Neural cell (in vitro differentiated cells): ENCODE measurements at regions not wholly inside any gene's neighbourhood (a gene's known extent, or its start where the extent isn't known, plus 50 kb on each side); places are given as distances from the start of the nearest gene placed in this dataset.

Source experiments
- H2AFZ ChIP-seq: fragments of 200-600, 300-800 bp; sonication (generic), shearing (Covaris generic); 2 replicates; pipeline ENCODE4 v1.6.0; 2014; ENCODE audit warnings: low read depth, mild to moderate bottlenecking, antibody characterized with exemption, low read length, moderate library complexity
- H3F3A ChIP-seq: fragments of 200-600 bp; shearing (Covaris generic); 2 replicates; pipeline ENCODE4 v1.6.1; 2016; ENCODE audit warnings: mild to moderate bottlenecking, moderate library complexity, mixed read lengths, antibody characterized with exemption, low read length; ENCODE audit not compliant: insufficient read depth, poor library complexity, severe bottlenecking
- H3K27ac ChIP-seq: fragments of 200-600, 300-800 bp; sonication (generic), shearing (Covaris generic); 2 replicates; pipeline ENCODE4 v1.5.1; 2014; ENCODE audit warnings: mild to moderate bottlenecking, low read length, moderate library complexity
- H3K27me3 ChIP-seq: fragments of 300-800, 200-600 bp; sonication (generic), shearing (Covaris generic); 2 replicates; pipeline ENCODE4 v1.6.0; 2014; ENCODE audit warnings: mild to moderate bottlenecking, low read depth, low read length, moderate library complexity; ENCODE audit not compliant: insufficient read depth
- H3K36me3 ChIP-seq: fragments of 300-800, 200-600 bp; sonication (generic), shearing (Covaris generic); 2 replicates; pipeline ENCODE4 v1.5.1; 2014; ENCODE audit warnings: mild to moderate bottlenecking, antibody characterized with exemption, low read length, moderate library complexity; ENCODE audit not compliant: insufficient read depth
- H3K4me2 ChIP-seq: fragments of 300-800, 200-600 bp; sonication (generic), shearing (Covaris generic); 2 replicates; pipeline ENCODE4 v1.6.0; 2014; ENCODE audit warnings: mild to moderate bottlenecking, low read length
- H3K4me3 ChIP-seq: fragments of 300-800, 200-600 bp; sonication (generic), shearing (Covaris generic); 2 replicates; pipeline ENCODE4 v1.5.1; 2014; ENCODE audit warnings: mild to moderate bottlenecking, low read length, moderate library complexity
- H3K79me2 ChIP-seq: fragments of 200-600 bp; shearing (Covaris generic); replicated peaks from 2 replicates; pipeline ENCODE4 v1.6.0; 2014; ENCODE audit warnings: mild to moderate bottlenecking, low read length, moderate library complexity; ENCODE audit not compliant: insufficient read depth
- H3K9ac ChIP-seq: fragments of 300-800, 200-600 bp; sonication (generic), shearing (Covaris generic); 2 replicates; pipeline ENCODE4 v1.6.1; 2016; ENCODE audit warnings: mild to moderate bottlenecking, low read length, mixed read lengths
- H3K9me2 ChIP-seq: fragments of 200-600 bp; shearing (Covaris generic); 2 replicates; pipeline ENCODE4 v1.6.1; 2016; ENCODE audit warnings: mild to moderate bottlenecking, low read length, mixed read lengths; ENCODE audit not compliant: insufficient read depth
- H3K9me3 ChIP-seq: fragments of 200-600, 300-800 bp; sonication (generic), shearing (Covaris generic); 2 replicates; pipeline ENCODE4 v1.6.1; 2016; ENCODE audit warnings: mild to moderate bottlenecking, mixed run types, low read length, moderate library complexity, mixed read lengths
- H4K20me1 ChIP-seq: fragments of 200-600 bp; shearing (Covaris generic); 2 replicates; pipeline ENCODE4 v1.6.1; 2016; ENCODE audit warnings: mild to moderate bottlenecking, mixed run types; ENCODE audit not compliant: insufficient read depth
- EP300 ChIP-seq: fragments of 450-650 bp; conservative IDR thresholded peaks from 2 replicates; pipeline ENCODE4 v1.6.1; 2014; ENCODE audit warnings: antibody characterized with exemption, mild to moderate bottlenecking, moderate library complexity; ENCODE audit not compliant: poor library complexity, severe bottlenecking
- EZH2 ChIP-seq: fragments of 200-600, 300-800 bp; shearing (Covaris generic), sonication (generic); IDR thresholded peaks from 2 replicates; pipeline ENCODE4 v1.6.1; 2014; ENCODE audit warnings: antibody characterized with exemption, low read length, borderline replicate concordance, mild to moderate bottlenecking; ENCODE audit not compliant: insufficient read depth, poor library complexity, severe bottlenecking
- MXI1 ChIP-seq: fragments of 450-650 bp; conservative IDR thresholded peaks from 2 replicates; pipeline ENCODE4 v1.6.1; 2014; ENCODE audit warnings: antibody characterized with exemption, mild to moderate bottlenecking; ENCODE audit not compliant: poor library complexity, severe bottlenecking
- POLR2AphosphoS5 ChIP-seq: IDR thresholded peaks from 2 replicates; pipeline ENCODE4 v1.6.1; 2012
- RAD21 ChIP-seq: fragments of 450-650 bp; conservative IDR thresholded peaks from 2 replicates; pipeline ENCODE4 v1.6.1; 2014; ENCODE audit warnings: antibody characterized with exemption, mild to moderate bottlenecking, moderate library complexity
- REST ChIP-seq: IDR thresholded peaks from 2 replicates; pipeline ENCODE4 v1.6.1; 2012; ENCODE audit warnings: borderline replicate concordance
- SMC3 ChIP-seq: fragments of 450-650 bp; conservative IDR thresholded peaks from 2 replicates; pipeline ENCODE4 v1.6.1; 2014; ENCODE audit warnings: antibody characterized with exemption, mild to moderate bottlenecking, moderate library complexity; ENCODE audit not compliant: poor library complexity
- TAF1 ChIP-seq: IDR thresholded peaks from 2 replicates; pipeline ENCODE4 v1.6.1; 2012; ENCODE audit warnings: low read depth
- TF ChIP-seq, protein P1 (sequence below): fragments of 450-650 bp; IDR thresholded peaks from 2 replicates; pipeline ENCODE4 v1.5.1; 2014; ENCODE audit warnings: antibody characterized with exemption, mild to moderate bottlenecking, moderate library complexity; ENCODE audit not compliant: poor library complexity, severe bottlenecking

GRCh38 chr18:45559258-45559657, 56.0 kb upstream of the SLC14A2 start:
- Histone ChIP-seq H3K79me2 (no peaks in the 10 kb centered on the region), H3K9ac (no peak overlapping the region), H3K4me2 (no peak overlapping the region), H3K27me3 (no peaks in the 10 kb centered on the region), H4K20me1 (no peaks in the 10 kb centered on the region), H3K4me3 (no peak overlapping the region), H2AFZ (no peak overlapping the region), H3K9me2 (no peaks in the 10 kb centered on the region), H3K27ac (no peak overlapping the region), H3F3A (no peaks in the 10 kb centered on the region), H3K36me3 (no peaks in the 10 kb centered on the region), H3K9me3 (no peaks in the 10 kb centered on the region)
- TF ChIP-seq, protein P1, sequence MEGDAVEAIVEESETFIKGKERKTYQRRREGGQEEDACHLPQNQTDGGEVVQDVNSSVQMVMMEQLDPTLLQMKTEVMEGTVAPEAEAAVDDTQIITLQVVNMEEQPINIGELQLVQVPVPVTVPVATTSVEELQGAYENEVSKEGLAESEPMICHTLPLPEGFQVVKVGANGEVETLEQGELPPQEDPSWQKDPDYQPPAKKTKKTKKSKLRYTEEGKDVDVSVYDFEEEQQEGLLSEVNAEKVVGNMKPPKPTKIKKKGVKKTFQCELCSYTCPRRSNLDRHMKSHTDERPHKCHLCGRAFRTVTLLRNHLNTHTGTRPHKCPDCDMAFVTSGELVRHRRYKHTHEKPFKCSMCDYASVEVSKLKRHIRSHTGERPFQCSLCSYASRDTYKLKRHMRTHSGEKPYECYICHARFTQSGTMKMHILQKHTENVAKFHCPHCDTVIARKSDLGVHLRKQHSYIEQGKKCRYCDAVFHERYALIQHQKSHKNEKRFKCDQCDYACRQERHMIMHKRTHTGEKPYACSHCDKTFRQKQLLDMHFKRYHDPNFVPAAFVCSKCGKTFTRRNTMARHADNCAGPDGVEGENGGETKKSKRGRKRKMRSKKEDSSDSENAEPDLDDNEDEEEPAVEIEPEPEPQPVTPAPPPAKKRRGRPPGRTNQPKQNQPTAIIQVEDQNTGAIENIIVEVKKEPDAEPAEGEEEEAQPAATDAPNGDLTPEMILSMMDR = no peak
- TF ChIP-seq MXI1 = no peak
- TF ChIP-seq TAF1 = no peak
- no peak for TF ChIP-seq EP300
- TF ChIP-seq RAD21 = no peak
- TF ChIP-seq REST = no peak
- no peak for TF ChIP-seq EZH2
- no peak for TF ChIP-seq POLR2AphosphoS5
- no peak for TF ChIP-seq SMC3

GRCh38 chr18:45560870-45561269, 54.4 kb upstream of the SLC14A2 start:
- Histone ChIP-seq H3K9me2 (no peaks in the 10 kb centered on the region), H3F3A (no peaks in the 10 kb centered on the region), H3K27ac (no peak overlapping the region), H3K4me3 (no peak overlapping the region), H3K9me3 (no peaks in the 10 kb centered on the region), H3K36me3 (no peaks in the 10 kb centered on the region), H3K27me3 (no peaks in the 10 kb centered on the region), H2AFZ (no peak overlapping the region), H4K20me1 (no peaks in the 10 kb centered on the region), H3K79me2 (no peaks in the 10 kb centered on the region), H3K4me2 (no peak overlapping the region), H3K9ac (no peak overlapping the region)
- TF ChIP-seq RAD21 = no peak
- no peak for TF ChIP-seq SMC3
- no peak for TF ChIP-seq TAF1
- TF ChIP-seq POLR2AphosphoS5 = no peak
- TF ChIP-seq, protein P1 = no peak
- TF ChIP-seq EP300 = no peak
